ENCODE measurements at regions not wholly inside any gene's neighbourhood (a gene's known extent, or its start where the extent isn't known, plus 50 kb on each side); places are given as distances from the start of the nearest gene placed in this dataset.
A peak's percentile ranks its signal among the peaks of the same experiment; 100 is the strongest.

- no peak for DNase-seq
These were observed 257.2 kb downstream of the TXNL1 start for GRCh38 chr18:56381196-56381595.

GRCh38 chr18:56380685-56381084 is 257.7 kb downstream of the TXNL1 start:
- no peak for DNase-seq

DNA sequence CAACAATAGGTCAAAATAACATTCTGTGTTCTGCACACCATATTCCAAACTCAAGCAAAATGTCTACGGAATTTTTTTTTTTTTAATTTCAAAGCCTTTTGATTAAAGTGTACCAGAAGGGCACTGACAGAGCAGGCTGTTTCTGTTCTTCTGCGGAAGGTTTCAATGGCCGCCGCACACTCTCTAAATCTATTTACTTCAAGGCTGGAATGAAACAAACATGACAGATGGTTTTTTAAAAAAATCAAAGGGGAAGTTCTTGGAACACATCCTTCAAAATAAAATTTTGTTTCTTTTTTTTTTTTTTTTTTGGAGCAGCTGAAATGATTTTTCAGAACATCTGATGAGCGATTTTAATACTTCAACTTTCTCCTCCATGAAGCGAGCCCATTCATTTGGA is 259.1 kb downstream of the TXNL1 start:
- no peak for DNase-seq

DNA sequence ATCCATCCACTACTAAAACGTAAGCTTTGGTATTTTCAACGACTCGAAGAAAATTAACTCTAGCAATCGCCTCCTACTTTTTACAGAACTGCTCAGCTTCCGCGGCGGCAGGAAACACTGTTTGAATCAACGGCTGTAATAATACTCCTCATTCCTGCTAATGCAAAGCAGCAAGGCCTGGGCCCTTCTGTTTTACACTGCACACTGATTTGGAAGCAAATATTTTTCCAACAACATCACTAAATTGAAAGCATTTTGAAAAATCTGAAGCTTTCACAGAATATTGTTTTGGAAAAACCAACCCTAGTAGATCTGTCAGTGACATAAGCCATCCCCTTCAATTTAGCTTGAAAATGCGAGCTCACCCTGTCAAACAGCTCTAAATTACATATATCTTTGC is 261.2 kb downstream of the TXNL1 start:
- DNase-seq: no peak

- no peak for DNase-seq
These were observed 264.3 kb downstream of the TXNL1 start for GRCh38 chr18:56374007-56374655.

DNA sequence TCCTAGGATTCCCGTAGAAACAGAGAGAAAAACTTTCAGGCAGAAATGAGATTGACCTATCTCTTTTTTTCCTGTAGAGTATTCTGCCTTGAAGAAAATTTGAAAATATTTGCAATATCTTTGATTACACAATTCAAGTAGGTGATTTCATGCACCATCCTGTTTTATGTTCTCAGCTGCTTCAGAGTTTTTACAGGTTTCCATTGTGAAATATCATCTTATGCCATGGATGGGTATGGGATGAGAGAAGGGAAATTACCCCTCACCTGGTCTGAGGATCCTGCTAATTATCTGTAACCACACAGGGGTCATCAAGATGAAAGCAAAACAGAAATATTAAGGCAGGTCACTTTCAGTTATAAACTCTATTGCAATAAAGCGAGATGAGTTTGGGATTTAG is 264.8 kb downstream of the TXNL1 start:
- DNase-seq: no peak

DNA sequence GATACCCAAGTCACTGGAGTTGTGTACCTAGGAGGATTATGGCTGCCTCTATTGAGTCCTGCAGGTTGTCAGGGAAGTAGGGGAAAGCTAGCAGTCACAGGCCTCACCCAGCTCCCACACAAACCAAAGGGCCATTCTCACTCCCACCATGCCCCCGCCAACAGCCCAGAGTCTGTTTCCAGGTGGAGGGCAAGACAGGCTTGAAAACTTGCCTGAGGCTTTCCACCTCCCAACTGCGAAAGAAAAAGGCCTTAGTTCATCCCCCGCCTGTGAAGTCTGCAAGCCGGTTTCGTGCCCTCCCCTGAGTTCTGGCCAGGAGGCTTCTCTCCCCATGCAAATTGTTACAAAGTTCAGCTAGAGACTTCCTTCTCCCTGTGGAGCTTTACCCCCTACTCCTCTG is 270.3 kb downstream of the TXNL1 start:
- DNase-seq: no peak

- no peak for DNase-seq
These were observed 279.6 kb downstream of the TXNL1 start for GRCh38 chr18:56358608-56359280.

DNA sequence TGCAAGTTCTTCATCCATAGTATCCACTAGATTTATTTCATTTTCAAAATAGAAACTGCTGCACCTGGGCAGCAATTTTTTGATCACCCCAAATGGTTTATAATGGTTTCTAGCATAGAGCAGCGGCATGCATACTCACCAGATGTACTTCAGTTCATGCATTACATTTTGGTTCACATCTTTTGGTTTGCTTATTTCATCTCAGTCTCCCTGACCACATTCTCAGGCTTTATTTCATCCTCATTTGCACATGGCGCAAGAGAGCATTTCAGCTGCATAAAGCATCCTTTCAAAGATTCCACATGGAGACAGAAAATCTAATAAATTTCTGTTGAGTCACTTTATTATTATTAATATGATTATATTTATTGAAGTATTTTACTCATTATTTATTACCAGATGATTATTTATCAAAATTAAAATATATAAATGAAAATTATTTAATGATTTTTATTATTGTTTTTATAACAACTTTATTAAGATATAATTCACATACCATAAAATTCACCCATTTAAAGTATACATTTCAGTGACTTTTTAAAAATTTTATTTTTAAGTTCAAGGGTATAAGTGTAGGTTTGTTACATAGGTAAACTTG is 284.6 kb downstream of the TXNL1 start:
- no peak for DNase-seq

DNA sequence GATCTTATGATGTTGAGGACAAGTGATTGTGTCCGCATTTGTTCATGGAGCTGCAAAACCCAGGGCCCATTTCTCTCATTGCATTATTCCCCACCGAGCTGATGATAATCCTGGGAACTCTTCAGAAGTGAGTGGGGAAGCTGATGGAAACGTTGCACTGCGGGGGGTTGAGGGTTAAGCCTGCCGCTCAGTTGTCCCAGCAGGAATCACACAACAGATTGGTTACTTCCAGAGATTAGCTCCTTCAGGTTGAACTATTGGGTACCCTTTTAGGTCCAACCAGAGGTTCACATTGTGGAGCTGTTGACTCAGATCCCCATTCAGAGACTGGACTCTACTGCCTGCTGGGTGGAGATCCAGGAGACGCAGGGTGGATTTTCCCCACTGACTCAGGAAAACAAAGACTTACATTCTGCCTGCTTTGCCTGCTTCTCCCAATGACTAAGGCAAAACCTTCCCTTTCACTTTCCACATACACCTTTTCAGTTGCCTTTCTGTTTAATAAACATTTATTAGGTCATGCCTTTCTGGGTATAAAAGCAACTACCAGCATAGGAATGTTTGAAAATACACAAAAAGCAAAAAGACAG is 286.4 kb downstream of the TXNL1 start:
- DNase-seq: no peak

- no peak for DNase-seq
These were observed 300.9 kb downstream of the TXNL1 start for GRCh38 chr18:56337507-56337906.

- DNase-seq: no peak
These were observed 304.6 kb downstream of the TXNL1 start for GRCh38 chr18:56333839-56334238.

DNA sequence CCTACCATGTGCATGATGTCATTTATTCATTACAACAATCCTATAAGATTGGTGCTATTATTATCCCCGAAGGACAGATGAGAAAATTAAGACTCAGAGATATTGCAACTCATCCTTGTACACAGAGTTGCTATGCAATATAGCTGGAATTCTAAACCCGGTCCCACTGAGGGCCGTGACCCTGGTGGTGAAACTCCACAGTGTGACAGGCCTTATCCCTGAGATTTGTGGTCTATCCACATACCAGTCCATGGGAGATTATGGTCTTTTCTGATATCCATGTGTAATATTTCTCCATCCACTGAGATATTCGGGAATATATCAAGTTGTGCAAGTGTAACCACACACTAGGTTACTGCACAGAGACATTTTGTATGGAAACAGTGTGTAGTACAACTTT is 305.2 kb downstream of the TXNL1 start:
- no peak for DNase-seq

DNA sequence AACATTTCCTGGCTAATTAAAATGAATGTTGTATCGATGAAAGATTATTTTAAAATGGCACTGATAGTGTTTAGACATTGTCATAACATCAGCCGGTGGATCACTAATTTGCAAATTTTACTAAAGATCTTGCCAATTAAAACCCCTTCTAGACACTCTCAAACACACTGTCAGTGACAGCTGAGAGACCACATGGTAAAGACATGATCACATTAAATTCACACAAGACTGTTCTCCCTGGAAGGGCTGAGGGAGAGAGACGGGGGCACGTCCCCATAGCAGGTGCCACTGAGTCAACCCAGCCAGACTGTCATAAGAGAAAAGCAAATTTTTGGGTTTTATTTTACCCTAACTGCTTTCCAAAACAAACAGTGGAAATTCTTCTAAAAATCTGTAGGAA is 306.0 kb downstream of the TXNL1 start:
- DNase-seq: no peak

- DNase-seq: no peak
These were observed 307.9 kb downstream of the TXNL1 start for GRCh38 chr18:56330366-56331110.

DNA sequence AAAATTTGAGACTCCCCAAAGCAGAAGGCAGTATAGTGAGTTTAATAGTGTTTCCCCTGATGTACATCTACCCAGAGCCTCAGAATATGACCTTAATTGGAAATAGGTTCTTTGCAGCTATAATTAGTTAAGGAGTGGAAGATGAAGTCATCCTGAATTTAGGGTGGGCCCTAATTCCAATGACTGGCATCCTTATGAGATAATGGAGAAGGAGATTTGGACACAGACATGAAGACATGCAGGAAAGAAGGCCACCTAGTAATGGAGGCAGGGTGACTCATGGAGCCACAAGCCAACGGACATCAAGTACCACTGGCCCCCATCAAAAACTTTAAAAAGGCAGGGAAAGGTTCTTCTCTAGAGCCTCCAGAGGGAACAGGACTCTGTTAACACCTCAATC is 308.9 kb downstream of the TXNL1 start:
- DNase-seq: no peak

GRCh38 chr18:56327191-56327885 is 311.1 kb downstream of the TXNL1 start:
- no peak for DNase-seq

- no peak for DNase-seq
These were observed 311.9 kb downstream of the TXNL1 start for GRCh38 chr18:56326336-56327072.

DNA sequence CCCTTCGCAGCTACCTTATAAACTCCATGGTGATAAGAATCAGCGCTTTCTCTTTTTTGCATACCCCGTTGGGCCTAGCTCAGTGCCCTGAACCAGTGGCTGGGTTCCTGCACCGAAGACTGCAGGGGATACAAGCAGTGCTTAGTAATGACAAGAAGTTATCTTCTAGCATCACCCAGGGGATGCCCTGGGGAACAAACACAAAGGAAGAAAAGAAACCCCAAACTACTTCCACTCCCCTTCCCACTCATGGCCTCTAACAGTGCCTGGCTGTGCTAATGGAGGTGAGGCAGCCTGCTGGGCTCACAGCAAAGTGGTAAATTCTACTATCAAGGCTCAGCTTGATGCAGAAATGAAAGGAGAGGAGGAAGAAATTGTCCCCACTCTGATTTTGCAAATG is 314.7 kb downstream of the TXNL1 start:
- no peak for DNase-seq

- DNase-seq: no peak
These were observed 316.0 kb downstream of the TXNL1 start for GRCh38 chr18:56322406-56322805.

- peak in 2 of 56 donors; percentile 3 for DNase-seq
These were observed 316.9 kb downstream of the TXNL1 start for GRCh38 chr18:56321470-56321869.

All from nucleus accumbens (tissue), 56 donors.